ENCODE measurements at regions not wholly inside any gene's neighbourhood (a gene's known extent, or its start where the extent isn't known, plus 50 kb on each side); places are given as distances from the start of the nearest gene placed in this dataset.

DNA sequence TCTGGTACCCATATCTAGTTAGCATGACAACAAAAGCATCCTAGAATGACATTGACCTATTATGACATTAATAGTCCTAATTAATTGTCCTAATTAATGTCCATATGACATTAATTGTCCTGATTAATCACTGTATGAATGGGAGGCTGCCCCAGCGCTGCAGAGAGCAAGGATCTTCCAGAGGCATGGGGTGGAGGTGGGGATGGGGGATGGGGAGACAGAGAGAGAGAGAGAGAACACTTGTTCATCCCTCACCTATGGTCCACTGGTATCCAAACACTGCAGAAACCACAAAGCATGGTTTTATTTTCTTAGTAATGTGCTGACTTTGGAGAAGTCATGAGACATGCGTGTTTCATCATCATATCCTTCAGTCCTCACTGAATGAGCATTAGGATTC lies 235.1 kb downstream of the FNDC1 start:
- DNase-seq (ENCODE audit: low read depth, low spot score), result no peak
- TF ChIP-seq, protein P1, sequence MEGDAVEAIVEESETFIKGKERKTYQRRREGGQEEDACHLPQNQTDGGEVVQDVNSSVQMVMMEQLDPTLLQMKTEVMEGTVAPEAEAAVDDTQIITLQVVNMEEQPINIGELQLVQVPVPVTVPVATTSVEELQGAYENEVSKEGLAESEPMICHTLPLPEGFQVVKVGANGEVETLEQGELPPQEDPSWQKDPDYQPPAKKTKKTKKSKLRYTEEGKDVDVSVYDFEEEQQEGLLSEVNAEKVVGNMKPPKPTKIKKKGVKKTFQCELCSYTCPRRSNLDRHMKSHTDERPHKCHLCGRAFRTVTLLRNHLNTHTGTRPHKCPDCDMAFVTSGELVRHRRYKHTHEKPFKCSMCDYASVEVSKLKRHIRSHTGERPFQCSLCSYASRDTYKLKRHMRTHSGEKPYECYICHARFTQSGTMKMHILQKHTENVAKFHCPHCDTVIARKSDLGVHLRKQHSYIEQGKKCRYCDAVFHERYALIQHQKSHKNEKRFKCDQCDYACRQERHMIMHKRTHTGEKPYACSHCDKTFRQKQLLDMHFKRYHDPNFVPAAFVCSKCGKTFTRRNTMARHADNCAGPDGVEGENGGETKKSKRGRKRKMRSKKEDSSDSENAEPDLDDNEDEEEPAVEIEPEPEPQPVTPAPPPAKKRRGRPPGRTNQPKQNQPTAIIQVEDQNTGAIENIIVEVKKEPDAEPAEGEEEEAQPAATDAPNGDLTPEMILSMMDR (IDR thresholded peaks at IDR 0.05; ENCODE audit: low read depth, low read length), result no peak
- H3K4me3 ChIP-seq (ENCODE audit: low read depth, low read length), result no peak overlapping the region
- peaks cover 12% of the 10 kb centered on the region for H3K9me3 ChIP-seq (ENCODE audit: control insufficient read depth, insufficient read depth, low read length)
- ChIA-PET CTCF (no interaction called here), POLR2A (no interaction called here)
- H3K27ac ChIP-seq (ENCODE audit: low read depth, low read length), result no peak overlapping the region
- H3K27me3 ChIP-seq (ENCODE audit: control insufficient read depth, insufficient read depth, low read length), result no peaks in the 10 kb centered on the region

GRCh38 chr6:159400826-159401225 lies 231.6 kb downstream of the FNDC1 start:
- ChIA-PET CTCF (no interaction called here), POLR2A (no interaction called here)
- Histone ChIP-seq H3K9me3 (ENCODE audit: control insufficient read depth, insufficient read depth, low read length) (peaks cover 6% of the 10 kb centered on the region), H3K4me3 (ENCODE audit: low read depth, low read length) (no peak overlapping the region), H3K27me3 (ENCODE audit: control insufficient read depth, insufficient read depth, low read length) (no peaks in the 10 kb centered on the region), H3K27ac (ENCODE audit: low read depth, low read length) (no peak overlapping the region)
- TF ChIP-seq, protein P1 (IDR thresholded peaks at IDR 0.05; ENCODE audit: low read depth, low read length), result no peak
- DNase-seq (ENCODE audit: low read depth, low spot score), result no peak

GRCh38 chr6:159399751-159400221 lies 230.6 kb downstream of the FNDC1 start:
- ChIA-PET POLR2A (no interaction called here), CTCF (no interaction called here)
- Histone ChIP-seq H3K27ac (ENCODE audit: low read depth, low read length) (no peak overlapping the region), H3K9me3 (ENCODE audit: control insufficient read depth, insufficient read depth, low read length) (peaks cover 6% of the 10 kb centered on the region), H3K4me3 (ENCODE audit: low read depth, low read length) (no peak overlapping the region), H3K27me3 (ENCODE audit: control insufficient read depth, insufficient read depth, low read length) (no peaks in the 10 kb centered on the region)
- no peak for DNase-seq (ENCODE audit: low read depth, low spot score)
- TF ChIP-seq, protein P1 (IDR thresholded peaks at IDR 0.05; ENCODE audit: low read depth, low read length), result no peak

DNA sequence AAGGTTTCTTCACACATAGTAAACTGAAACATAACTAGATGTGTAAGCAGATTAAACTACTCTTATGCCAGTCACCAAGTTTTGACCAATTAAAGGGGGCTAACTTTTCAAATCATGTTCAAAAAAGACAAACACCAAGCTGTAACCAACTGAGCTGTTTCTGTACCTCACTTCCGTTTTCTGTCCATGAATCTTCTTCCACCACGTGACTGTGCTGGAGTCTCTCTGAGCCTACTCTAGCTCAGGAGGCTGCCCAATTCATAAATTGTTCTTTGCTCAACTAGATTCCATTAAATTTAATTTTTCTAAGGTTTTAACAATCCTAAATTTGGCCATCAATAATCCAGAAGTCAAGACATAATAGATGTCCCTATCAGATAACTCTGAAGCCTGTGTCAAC lies 229.4 kb downstream of the FNDC1 start:
- no peak for DNase-seq (ENCODE audit: low read depth, low spot score)
- H3K9me3 ChIP-seq (ENCODE audit: control insufficient read depth, insufficient read depth, low read length), result peaks cover 6% of the 10 kb centered on the region
- POLR2A ChIA-PET, result no interaction called here
- H3K4me3 ChIP-seq (ENCODE audit: low read depth, low read length), result no peak overlapping the region
- CTCF ChIA-PET, result interaction anchor here (0.7 kb wide), 1 partner anchor 932 kb away, joined by 3 read pairs; no protein-coding TSS in a partner anchor
- H3K27ac ChIP-seq (ENCODE audit: low read depth, low read length), result no peak overlapping the region
- TF ChIP-seq, protein P1 (IDR thresholded peaks at IDR 0.05; ENCODE audit: low read depth, low read length), result no peak
- H3K27me3 ChIP-seq (ENCODE audit: control insufficient read depth, insufficient read depth, low read length), result no peaks in the 10 kb centered on the region

- Histone ChIP-seq H3K27me3 (ENCODE audit: control insufficient read depth, insufficient read depth, low read length) (no peaks in the 10 kb centered on the region), H3K27ac (ENCODE audit: low read depth, low read length) (no peak overlapping the region), H3K4me3 (ENCODE audit: low read depth, low read length) (no peak overlapping the region), H3K9me3 (ENCODE audit: control insufficient read depth, insufficient read depth, low read length) (peaks cover 6% of the 10 kb centered on the region)
- POLR2A ChIA-PET, result no interaction called here
- TF ChIP-seq, protein P1 (IDR thresholded peaks at IDR 0.05; ENCODE audit: low read depth, low read length), result no peak
- CTCF ChIA-PET, result no interaction called here
- DNase-seq (ENCODE audit: low read depth, low spot score), result no peak
Observed at GRCh38 chr6:159397753-159398152, 228.6 kb downstream of the FNDC1 start.
